SH-SY5Y (cell line): ENCODE measurements at regions not wholly inside any gene's neighbourhood (a gene's known extent, or its start where the extent isn't known, plus 50 kb on each side); places are given as distances from the start of the nearest gene placed in this dataset.

ENCODE experiments used
- GATA2 ChIP-seq: IDR thresholded peaks from 2 replicates; pipeline ENCODE4 v1.6.1; 2011; ENCODE audit warnings: mild to moderate bottlenecking, low read depth, low read length
- GATA3 ChIP-seq: IDR thresholded peaks from 2 replicates; pipeline ENCODE4 v1.6.1; 2011; ENCODE audit warnings: low read depth, mild to moderate bottlenecking, low read length, moderate library complexity

DNA sequence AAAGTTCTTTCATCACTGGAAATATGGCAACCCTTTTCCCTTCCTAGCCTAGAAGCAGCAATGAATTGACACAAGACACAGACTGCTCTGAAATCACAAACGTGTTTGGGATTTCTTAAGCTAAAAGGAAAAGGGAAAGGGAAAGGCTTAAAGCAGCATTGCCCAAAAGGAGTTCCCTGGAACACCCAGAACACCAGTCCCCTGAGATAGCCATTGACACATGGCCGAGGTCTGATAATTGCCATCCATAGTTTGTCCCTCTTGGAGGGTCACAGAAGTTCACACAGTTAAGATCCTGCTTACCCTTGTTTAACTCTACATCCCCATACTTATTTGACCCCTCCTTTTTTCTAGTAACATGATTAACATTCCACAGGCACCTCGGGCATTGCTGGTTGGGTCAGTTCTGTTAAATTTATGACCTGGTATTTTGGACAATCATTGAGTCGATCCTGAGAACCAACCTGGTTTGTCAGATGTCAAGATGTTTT, 72.9 kb downstream of the ZNF281 start:
- TF ChIP-seq GATA2 (no peak), GATA3 (no peak)
